ENCODE measurements at regions not wholly inside any gene's neighbourhood (a gene's known extent, or its start where the extent isn't known, plus 50 kb on each side); places are given as distances from the start of the nearest gene placed in this dataset.

GRCh38 chr12:22900401-22900800 lies 275.4 kb downstream of the ETNK1 start:
- Histone ChIP-seq H3K9me3 (ENCODE audit: control insufficient read depth, low read depth, low read length) (no peaks in the 10 kb centered on the region), H3K79me2 (ENCODE audit: control insufficient read depth, insufficient read depth, low read length) (no peaks in the 10 kb centered on the region), H4K20me1 (ENCODE audit: control insufficient read depth, extremely low read depth, insufficient read depth, low read length) (no peaks in the 10 kb centered on the region), H3K27me3 (ENCODE audit: control insufficient read depth, extremely low read depth, insufficient read depth, low read length) (no peaks in the 10 kb centered on the region), H3K4me1 (ENCODE audit: control insufficient read depth, extremely low read depth, insufficient read depth, low read length) (peaks cover 22% of the 10 kb centered on the region), H3K36me3 (ENCODE audit: control insufficient read depth in 2 of 2, extremely low read depth in 1 of 2, insufficient read depth in 2 of 2, low read length in 2 of 2) (no peaks in the 10 kb centered on the region), H3K9me1 (ENCODE audit: control insufficient read depth, extremely low read depth, insufficient read depth, low read length) (no peaks in the 10 kb centered on the region), H3K27ac (ENCODE audit: control insufficient read depth, insufficient read depth, low read length) (no peak overlapping the region), H3K9ac (ENCODE audit: control insufficient read depth, extremely low read depth, insufficient read depth, low read length) (no peak overlapping the region), H2AFZ (ENCODE audit: control insufficient read depth, low read length) (peak overlapping the region; percentile 56), H3K4me2 (ENCODE audit: control insufficient read depth, extremely low read depth, insufficient read depth, low read depth, low read length) (no peak overlapping the region), H3K4me3 (ENCODE audit: control insufficient read depth in 2 of 3, extremely low read depth in 1 of 3, insufficient read depth in 2 of 3, low read depth in 1 of 3, low read length in 3 of 3) (no peak overlapping the region)
- FAIRE-seq (peak; percentile 53), DNase-seq (ENCODE audit: low read depth, low spot score) (no peak)
- dilution Hi-C loops (cut with MboI; ENCODE audit: extremely low pct_ligation_motif_present, low sequenced_read_pairs), result no loop called here
- no peak for TF ChIP-seq CTCF (optimal IDR thresholded peaks at IDR 0.05 in 1 of 3, IDR thresholded peaks at IDR 0.05 in 1 of 3, conservative IDR thresholded peaks at IDR 0.05 in 1 of 3; ENCODE audit: extremely low read depth in 1 of 3, insufficient read depth in 2 of 3, low read length in 3 of 3)
- TF ChIP-seq EZH2 (IDR thresholded peaks at IDR 0.05; ENCODE audit: low read length), result no peak

- Histone ChIP-seq H3K4me2 (ENCODE audit: control insufficient read depth, extremely low read depth, insufficient read depth, low read depth, low read length) (no peak overlapping the region), H3K4me1 (ENCODE audit: control insufficient read depth, extremely low read depth, insufficient read depth, low read length) (peaks cover 14% of the 10 kb centered on the region), H3K9me3 (ENCODE audit: control insufficient read depth, low read depth, low read length) (no peaks in the 10 kb centered on the region), H3K9me1 (ENCODE audit: control insufficient read depth, extremely low read depth, insufficient read depth, low read length) (no peaks in the 10 kb centered on the region), H3K36me3 (ENCODE audit: control insufficient read depth in 2 of 2, extremely low read depth in 1 of 2, insufficient read depth in 2 of 2, low read length in 2 of 2) (no peaks in the 10 kb centered on the region), H3K27me3 (ENCODE audit: control insufficient read depth, extremely low read depth, insufficient read depth, low read length) (no peaks in the 10 kb centered on the region), H3K27ac (ENCODE audit: control insufficient read depth, insufficient read depth, low read length) (no peak overlapping the region), H2AFZ (ENCODE audit: control insufficient read depth, low read length) (peak overlapping the region; percentile 26), H3K4me3 (ENCODE audit: control insufficient read depth in 2 of 3, extremely low read depth in 1 of 3, insufficient read depth in 2 of 3, low read depth in 1 of 3, low read length in 3 of 3) (no peak overlapping the region), H3K9ac (ENCODE audit: control insufficient read depth, extremely low read depth, insufficient read depth, low read length) (no peak overlapping the region), H3K79me2 (ENCODE audit: control insufficient read depth, insufficient read depth, low read length) (no peaks in the 10 kb centered on the region), H4K20me1 (ENCODE audit: control insufficient read depth, extremely low read depth, insufficient read depth, low read length) (no peaks in the 10 kb centered on the region)
- no peak for FAIRE-seq
- TF ChIP-seq CTCF (optimal IDR thresholded peaks at IDR 0.05 in 1 of 3, IDR thresholded peaks at IDR 0.05 in 1 of 3, conservative IDR thresholded peaks at IDR 0.05 in 1 of 3; ENCODE audit: extremely low read depth in 1 of 3, insufficient read depth in 2 of 3, low read length in 3 of 3) (no peak), EZH2 (IDR thresholded peaks at IDR 0.05; ENCODE audit: low read length) (no peak)
- dilution Hi-C loops (cut with MboI; ENCODE audit: extremely low pct_ligation_motif_present, low sequenced_read_pairs), result no loop called here
- DNase-seq (ENCODE audit: low read depth, low spot score), result no peak
Measured at GRCh38 chr12:22904485-22904884, 279.5 kb downstream of the ETNK1 start.

Data from keratinocyte (primary cell).